ENCODE measurements at regions not wholly inside any gene's neighbourhood (a gene's known extent, or its start where the extent isn't known, plus 50 kb on each side); places are given as distances from the start of the nearest gene placed in this dataset.
"Not testable (repeated sequence)": the region's sequence is repeated elsewhere in the genome, so short reads cannot be mapped to it uniquely, and the experiment has no call there.

DNA sequence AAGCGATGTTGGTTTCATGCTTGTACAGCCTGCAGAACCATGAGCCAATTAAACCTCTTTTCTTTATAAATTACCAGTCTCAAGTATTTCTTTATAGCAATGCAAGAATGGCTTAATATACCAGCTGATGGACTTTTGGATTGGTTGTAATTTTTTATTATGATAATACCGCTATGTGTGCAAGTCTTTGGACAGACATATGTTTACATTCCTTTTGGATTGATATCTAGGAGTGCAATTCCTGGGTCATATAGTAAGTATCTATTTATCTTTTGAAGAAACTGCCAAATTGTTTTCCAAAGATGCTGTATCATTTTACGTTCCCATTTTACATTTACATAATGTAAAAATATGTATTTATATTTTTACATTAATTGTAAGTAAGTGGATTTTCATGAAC, 81.2 kb upstream of the PIP4K2A start:
- no peaks in the 10 kb centered on the region for H3K9me3 ChIP-seq (ENCODE audit: control insufficient read depth, low read length)
- no peak overlapping the region for H3K27ac ChIP-seq (ENCODE audit: low read length)
- intact Hi-C loops (cut with DNase I) = no loop called here
- no peaks in the 10 kb centered on the region for H3K4me1 ChIP-seq (ENCODE audit: control insufficient read depth, insufficient read depth, low read length)
- DNase-seq = no peak
- no peak for ATAC-seq
- WGBS = 91% methylated on average over 3 of the region's 3 CpGs
- H3K4me3 ChIP-seq (ENCODE audit: low read length) = no peak overlapping the region
- no peaks in the 10 kb centered on the region for H3K27me3 ChIP-seq (ENCODE audit: control insufficient read depth, insufficient read depth)

DNA sequence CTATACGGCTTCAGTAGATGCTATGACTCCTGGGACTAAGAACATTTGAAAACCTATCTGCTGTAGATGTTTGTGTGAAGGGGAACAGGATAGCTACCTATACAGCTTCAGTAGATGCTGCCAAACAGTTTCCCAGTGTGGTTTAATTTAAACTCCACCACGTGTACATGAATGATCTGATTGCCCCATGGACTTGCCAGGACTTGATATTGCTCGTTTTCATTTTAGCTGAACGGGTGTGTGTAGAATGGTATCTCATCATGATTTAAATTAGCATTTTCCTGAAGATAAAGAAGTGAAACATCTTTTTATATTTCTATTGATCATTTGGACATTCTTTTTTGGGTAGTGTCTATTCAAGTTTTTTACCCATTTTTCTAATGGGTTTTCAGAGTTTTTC, 77.8 kb upstream of the PIP4K2A start:
- no peak for ATAC-seq
- Histone ChIP-seq H3K4me3 (ENCODE audit: low read length) (no peak overlapping the region), H3K27me3 (ENCODE audit: control insufficient read depth, insufficient read depth) (no peaks in the 10 kb centered on the region), H3K9me3 (ENCODE audit: control insufficient read depth, low read length) (no peaks in the 10 kb centered on the region), H3K27ac (ENCODE audit: low read length) (no peak overlapping the region), H3K4me1 (ENCODE audit: control insufficient read depth, insufficient read depth, low read length) (no peaks in the 10 kb centered on the region)
- WGBS = 71% methylated on average over 4 of the region's 4 CpGs
- no peak for DNase-seq
- intact Hi-C loops (cut with DNase I) = no loop called here

DNA sequence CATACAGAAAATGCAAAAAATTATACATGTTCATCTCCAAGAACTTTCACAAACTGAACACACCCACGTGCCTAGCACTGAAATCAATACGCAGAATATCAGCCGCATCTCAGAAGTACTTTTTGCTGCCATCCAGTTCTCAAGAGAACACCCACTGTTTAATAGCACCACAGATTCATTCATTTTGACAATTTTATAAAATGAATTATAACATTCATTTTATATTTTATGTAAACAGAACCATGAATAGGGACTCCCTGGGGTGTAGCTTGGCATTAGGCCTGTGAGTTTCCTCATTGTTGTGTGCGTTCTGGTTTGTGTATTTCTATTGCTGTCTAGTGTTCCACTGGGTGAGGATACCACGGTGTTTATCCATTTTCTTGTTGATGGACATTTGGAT, 77.3 kb upstream of the PIP4K2A start:
- DNase-seq (no peak), ATAC-seq (no peak)
- 71% methylated on average over 5 of the region's 5 CpGs for WGBS
- H3K4me1 ChIP-seq (ENCODE audit: control insufficient read depth, insufficient read depth, low read length) = no peaks in the 10 kb centered on the region
- no peak overlapping the region for H3K4me3 ChIP-seq (ENCODE audit: low read length)
- intact Hi-C loops (cut with DNase I) = no loop called here
- H3K27me3 ChIP-seq (ENCODE audit: control insufficient read depth, insufficient read depth) = no peaks in the 10 kb centered on the region
- no peaks in the 10 kb centered on the region for H3K9me3 ChIP-seq (ENCODE audit: control insufficient read depth, low read length)
- no peak overlapping the region for H3K27ac ChIP-seq (ENCODE audit: low read length)

DNA sequence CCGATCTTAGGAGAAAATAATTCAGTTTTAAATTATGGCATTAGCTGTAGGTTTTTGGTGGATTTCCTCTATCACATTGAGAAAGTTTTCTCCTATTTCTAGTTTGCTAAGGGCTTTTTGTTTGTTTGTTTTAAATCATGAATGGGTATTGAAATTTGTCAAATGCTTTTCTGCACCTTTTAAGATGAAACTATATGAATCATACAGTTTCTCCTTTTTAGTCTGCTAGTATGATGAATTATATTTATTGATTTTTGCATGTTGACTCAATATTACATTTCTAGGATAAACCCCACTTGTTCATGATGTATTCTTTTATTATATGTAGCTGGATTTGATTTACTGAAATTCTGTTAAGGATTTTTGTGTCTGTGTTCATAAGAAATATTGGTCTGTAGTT, 70.3 kb upstream of the PIP4K2A start:
- 90% methylated on average over 1 of the region's 1 CpG for WGBS
- intact Hi-C loops (cut with DNase I) = no loop called here
- ATAC-seq = no peak

DNA sequence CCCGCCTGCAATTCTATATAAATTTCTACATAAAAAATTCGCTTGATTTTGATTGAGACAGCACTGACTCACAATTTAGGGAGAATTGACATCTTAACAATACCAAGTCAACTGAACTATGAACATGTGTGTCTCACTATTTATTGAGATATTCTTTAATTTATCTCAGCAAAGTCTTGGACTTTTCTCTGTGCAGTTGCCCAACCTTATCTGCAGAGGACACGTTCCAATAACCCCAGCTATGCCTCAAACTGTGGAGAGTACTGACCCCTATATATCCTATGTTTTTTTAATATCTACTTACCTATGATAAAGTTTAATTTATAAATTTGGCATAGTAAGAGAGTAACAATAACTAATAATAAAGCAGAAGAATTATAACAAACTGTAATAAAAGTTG, 69.4 kb upstream of the PIP4K2A start:
- intact Hi-C loops (cut with DNase I) = no loop called here
- WGBS = 82% methylated on average over 3 of the region's 3 CpGs
- Histone ChIP-seq H3K27me3 (ENCODE audit: control insufficient read depth, insufficient read depth) (no peaks in the 10 kb centered on the region), H3K27ac (ENCODE audit: low read length) (no peak overlapping the region), H3K4me3 (ENCODE audit: low read length) (no peak overlapping the region), H3K4me1 (ENCODE audit: control insufficient read depth, insufficient read depth, low read length) (peaks cover 4% of the 10 kb centered on the region), H3K9me3 (ENCODE audit: control insufficient read depth, low read length) (no peaks in the 10 kb centered on the region)
- DNase-seq (no peak), ATAC-seq (no peak)

More for the DNA sequence above, 70.3 kb upstream of the PIP4K2A start:
- no peak overlapping the region for H3K27ac ChIP-seq (ENCODE audit: low read length)
- H3K4me3 ChIP-seq (ENCODE audit: low read length) = no peak overlapping the region
- no peaks in the 10 kb centered on the region for H3K9me3 ChIP-seq (ENCODE audit: control insufficient read depth, low read length)
- H3K27me3 ChIP-seq (ENCODE audit: control insufficient read depth, insufficient read depth) = no peaks in the 10 kb centered on the region
- no peak for DNase-seq
- peaks cover 4% of the 10 kb centered on the region for H3K4me1 ChIP-seq (ENCODE audit: control insufficient read depth, insufficient read depth, low read length)

DNA sequence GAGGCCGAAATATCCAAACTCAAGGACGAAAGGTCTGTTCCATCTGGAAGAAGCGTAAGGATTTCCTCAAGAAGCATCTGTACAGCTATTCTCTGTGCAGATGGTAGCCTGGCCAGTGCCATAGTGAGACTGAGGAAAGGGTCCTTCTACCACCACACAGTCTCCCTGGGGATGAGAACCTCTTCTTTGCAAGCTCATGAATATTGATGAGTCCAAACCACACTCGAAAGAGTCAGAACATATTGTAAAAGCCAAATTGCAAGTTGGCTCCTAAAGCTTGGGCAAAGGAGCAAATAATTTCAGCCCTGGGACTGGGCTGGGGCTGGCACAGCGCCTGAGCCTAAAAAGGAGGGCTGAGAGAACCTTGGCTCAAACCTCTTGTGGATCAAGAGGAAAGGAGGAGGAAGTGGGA, 66.1 kb upstream of the PIP4K2A start:
- WGBS = 61% methylated on average over 5 of the region's 5 CpGs

DNA sequence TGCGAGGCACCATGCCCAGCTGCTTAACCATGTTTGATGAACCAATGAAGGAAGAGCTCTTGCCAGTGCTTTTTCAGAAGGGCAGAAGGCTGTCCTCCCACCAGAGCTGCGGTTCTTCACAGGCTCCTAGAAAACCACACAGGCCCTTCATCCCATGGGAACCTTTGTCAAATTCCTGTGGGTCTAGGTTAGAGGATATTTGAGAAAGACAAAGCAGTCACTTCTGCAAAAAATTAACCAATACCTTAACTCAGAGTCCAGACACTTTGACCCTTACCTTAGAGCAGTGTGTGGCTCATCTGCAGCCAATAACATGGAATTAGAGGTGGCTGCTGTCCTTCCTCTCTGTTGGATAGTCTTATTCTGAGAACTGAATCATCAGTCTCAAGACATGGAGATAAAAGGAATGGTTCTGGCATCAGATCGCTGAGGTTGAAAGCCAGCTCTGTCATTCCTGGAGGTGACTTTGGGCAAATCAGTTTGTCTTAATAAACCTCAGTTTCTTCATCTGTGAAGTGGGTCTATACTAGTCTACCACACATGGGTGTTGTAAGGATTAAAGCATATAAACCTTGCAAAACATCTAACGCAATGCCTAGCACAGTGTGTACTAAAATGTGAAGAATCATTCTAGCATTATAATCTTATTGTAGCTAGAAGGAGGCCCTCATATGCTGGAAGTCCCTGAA, 65.1 kb upstream of the PIP4K2A start:
- H3K4me1 ChIP-seq (ENCODE audit: control insufficient read depth, insufficient read depth, low read length) = peaks cover 4% of the 10 kb centered on the region
- no peaks in the 10 kb centered on the region for H3K9me3 ChIP-seq (ENCODE audit: control insufficient read depth, low read length)
- DNase-seq (no peak), ATAC-seq (no peak)
- no peak overlapping the region for H3K4me3 ChIP-seq (ENCODE audit: low read length)
- no peaks in the 10 kb centered on the region for H3K27me3 ChIP-seq (ENCODE audit: control insufficient read depth, insufficient read depth)
- WGBS = 86% methylated on average over 4 of the region's 4 CpGs
- H3K27ac ChIP-seq (ENCODE audit: low read length) = no peak overlapping the region
- intact Hi-C loops (cut with DNase I) = no loop called here

More for the DNA sequence above, 66.1 kb upstream of the PIP4K2A start:
- peak; percentile 27 to 71 (median 71) for DNase-seq
- Histone ChIP-seq H3K27me3 (ENCODE audit: control insufficient read depth, insufficient read depth) (no peaks in the 10 kb centered on the region), H3K9me3 (ENCODE audit: control insufficient read depth, low read length) (no peaks in the 10 kb centered on the region), H3K27ac (ENCODE audit: low read length) (peak overlapping the region; percentile 43), H3K4me3 (ENCODE audit: low read length) (no peak overlapping the region), H3K4me1 (ENCODE audit: control insufficient read depth, insufficient read depth, low read length) (peaks cover 4% of the 10 kb centered on the region)
- ATAC-seq = peak in 1 of 2 donors; percentile 66
- intact Hi-C loops (cut with DNase I) = no loop called here

DNA sequence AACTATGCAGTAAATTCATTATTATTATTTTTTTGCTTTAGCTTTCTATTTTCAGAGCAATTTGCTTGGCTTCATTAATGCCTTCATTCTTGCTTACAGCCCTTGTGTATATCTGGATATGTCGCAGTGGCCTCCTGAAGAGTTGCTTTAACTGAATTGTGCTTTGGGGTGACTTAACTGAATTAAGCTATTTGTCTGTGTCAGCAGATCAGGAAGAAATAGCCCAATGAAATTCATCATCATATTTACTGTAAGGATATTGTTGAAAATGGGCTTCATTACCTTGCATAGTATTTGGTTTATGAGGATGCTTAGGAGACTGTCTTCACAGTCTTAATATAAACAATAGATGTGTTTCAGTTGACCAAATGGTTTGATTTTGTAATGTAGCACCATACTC, 59.7 kb upstream of the PIP4K2A start:
- no peaks in the 10 kb centered on the region for H3K9me3 ChIP-seq (ENCODE audit: control insufficient read depth, low read length)
- intact Hi-C loops (cut with DNase I) = no loop called here
- 94% methylated on average over 1 of the region's 1 CpG for WGBS
- no peak overlapping the region for H3K4me3 ChIP-seq (ENCODE audit: low read length)
- no peaks in the 10 kb centered on the region for H3K4me1 ChIP-seq (ENCODE audit: control insufficient read depth, insufficient read depth, low read length)
- no peak overlapping the region for H3K27ac ChIP-seq (ENCODE audit: low read length)
- H3K27me3 ChIP-seq (ENCODE audit: control insufficient read depth, insufficient read depth) = no peaks in the 10 kb centered on the region
- no peak for DNase-seq
- no peak for ATAC-seq

DNA sequence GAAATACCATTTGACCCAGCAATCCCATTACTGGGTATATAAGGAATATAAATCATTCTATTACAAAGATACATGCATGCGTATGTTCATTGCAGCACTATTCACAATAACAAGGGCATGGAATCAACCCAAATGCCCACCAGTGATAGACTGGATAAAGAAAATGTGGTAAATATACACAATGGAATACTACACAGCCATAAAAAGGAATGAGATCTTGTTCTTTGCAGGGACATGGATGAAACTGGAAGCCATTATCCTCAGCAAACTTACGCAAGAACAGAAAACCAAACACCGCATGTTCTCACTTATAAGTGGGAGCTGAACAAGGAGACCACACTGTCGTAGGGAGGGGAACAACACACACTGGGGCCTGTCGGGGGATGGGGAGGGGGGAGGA, 57.3 kb upstream of the PIP4K2A start:
- H3K4me3 ChIP-seq (ENCODE audit: low read length); H3K4me1 ChIP-seq (ENCODE audit: control insufficient read depth, insufficient read depth, low read length); H3K27ac ChIP-seq (ENCODE audit: low read length); ATAC-seq; H3K27me3 ChIP-seq (ENCODE audit: control insufficient read depth, insufficient read depth); H3K9me3 ChIP-seq (ENCODE audit: control insufficient read depth, low read length); DNase-seq; intact Hi-C loops (cut with DNase I): not testable (repeated sequence)
- WGBS = 97% methylated on average over 5 of the region's 5 CpGs

DNA sequence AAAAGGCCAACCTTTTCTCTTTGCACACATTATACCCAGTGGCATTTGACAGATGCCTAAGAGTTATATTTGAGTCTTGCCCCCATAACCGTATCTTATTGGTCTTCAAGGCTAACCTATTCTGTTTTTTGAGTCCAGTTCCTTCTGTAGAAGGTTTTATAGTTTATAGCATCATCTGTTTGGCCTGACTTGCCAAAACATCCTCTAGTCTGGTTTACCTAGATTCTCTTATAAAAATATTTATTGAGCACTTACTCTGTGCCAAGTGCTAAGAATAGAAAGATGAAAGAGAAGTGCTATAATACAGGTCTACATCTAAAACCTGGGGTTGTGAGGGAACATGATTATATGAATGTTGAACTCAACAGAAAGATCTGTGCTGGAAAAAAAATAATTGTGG, 55.9 kb upstream of the PIP4K2A start:
- intact Hi-C loops (cut with DNase I) = no loop called here
- peaks cover 3% of the 10 kb centered on the region for H3K4me1 ChIP-seq (ENCODE audit: control insufficient read depth, insufficient read depth, low read length)
- H3K27ac ChIP-seq (ENCODE audit: low read length) = no peak overlapping the region
- H3K4me3 ChIP-seq (ENCODE audit: low read length) = no peak overlapping the region
- DNase-seq (no peak), ATAC-seq (no peak)
- H3K9me3 ChIP-seq (ENCODE audit: control insufficient read depth, low read length) = no peaks in the 10 kb centered on the region
- 83% methylated on average over 1 of the region's 1 CpG for WGBS
- no peaks in the 10 kb centered on the region for H3K27me3 ChIP-seq (ENCODE audit: control insufficient read depth, insufficient read depth)

DNA sequence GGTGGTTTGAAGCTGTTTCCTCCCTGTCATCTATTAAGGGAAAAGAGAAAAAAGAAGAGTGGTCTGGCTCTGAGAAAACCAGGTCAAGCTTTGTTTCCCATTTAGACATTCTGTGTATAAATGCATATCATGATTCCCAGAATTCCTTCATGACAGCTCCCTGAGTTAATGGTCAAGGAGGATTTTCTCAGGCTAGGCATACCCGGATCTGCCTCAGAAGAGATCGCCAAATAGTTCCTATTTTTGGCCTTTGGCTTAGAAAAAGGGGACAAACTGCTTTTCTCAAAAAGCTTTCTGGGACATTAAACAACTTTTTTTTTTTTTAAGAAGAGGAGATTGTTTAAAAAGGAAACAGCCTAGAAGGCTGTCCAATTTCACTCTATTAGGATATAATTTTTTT, 53.5 kb upstream of the PIP4K2A start:
- peaks cover 8% of the 10 kb centered on the region for H3K4me1 ChIP-seq (ENCODE audit: control insufficient read depth, insufficient read depth, low read length)
- ATAC-seq (peak in 1 of 2 donors; percentile 46), DNase-seq (no peak)
- no peaks in the 10 kb centered on the region for H3K27me3 ChIP-seq (ENCODE audit: control insufficient read depth, insufficient read depth)
- no peaks in the 10 kb centered on the region for H3K9me3 ChIP-seq (ENCODE audit: control insufficient read depth, low read length)
- 47% methylated on average over 2 of the region's 2 CpGs for WGBS
- H3K4me3 ChIP-seq (ENCODE audit: low read length) = no peak overlapping the region
- no peak overlapping the region for H3K27ac ChIP-seq (ENCODE audit: low read length)
- intact Hi-C loops (cut with DNase I) = no loop called here

DNA sequence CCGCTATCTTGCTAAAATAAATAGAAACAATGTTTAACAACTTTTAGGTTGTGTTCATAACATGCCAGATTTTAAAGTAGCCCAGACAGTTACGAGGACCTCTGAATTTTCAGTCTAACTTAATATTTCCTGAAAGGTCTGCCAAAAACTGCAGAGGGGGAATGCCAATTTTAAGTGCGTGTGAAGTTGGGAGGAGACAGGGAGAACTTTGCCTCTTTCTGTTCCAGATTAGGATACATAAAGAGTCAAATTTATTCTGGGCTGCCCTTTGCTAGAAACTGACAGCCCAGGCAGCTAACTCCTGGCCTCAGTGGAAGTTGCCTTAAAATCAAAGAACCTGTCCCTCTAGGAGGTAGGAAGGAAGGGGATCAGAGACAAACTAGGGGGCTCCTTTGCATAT, 52.3 kb upstream of the PIP4K2A start:
- WGBS = 26% methylated on average over 3 of the region's 3 CpGs
- no peaks in the 10 kb centered on the region for H3K27me3 ChIP-seq (ENCODE audit: control insufficient read depth, insufficient read depth)

More for the DNA sequence above, 52.3 kb upstream of the PIP4K2A start:
- Histone ChIP-seq H3K27ac (ENCODE audit: low read length) (peak overlapping the region; percentile 46), H3K4me1 (ENCODE audit: control insufficient read depth, insufficient read depth, low read length) (peaks cover 8% of the 10 kb centered on the region), H3K4me3 (ENCODE audit: low read length) (no peak overlapping the region), H3K9me3 (ENCODE audit: control insufficient read depth, low read length) (no peaks in the 10 kb centered on the region)
- DNase-seq (no peak), ATAC-seq (peak; percentile 78 to 80)
- intact Hi-C loops (cut with DNase I) = no loop called here
